D721Med (cell line): ENCODE measurements at regions not wholly inside any gene's neighbourhood (a gene's known extent, or its start where the extent isn't known, plus 50 kb on each side); places are given as distances from the start of the nearest gene placed in this dataset.

Experiments used
- DNase-seq: peaks from one replicate; pipeline ENCODE4 v3.0.0; 2011; ENCODE audit warnings: low spot score; ENCODE audit not compliant: insufficient read length
- FAIRE-seq: peaks from 2 replicates; lab custom pipeline; 2011; peaks lifted over from hg19 to GRCh38; lab: Jason Lieb, UNC
- CTCF ChIP-seq: IDR thresholded peaks from 2 replicates; pipeline ENCODE4 v1.5.1; 2012; ENCODE audit warnings: mild to moderate bottlenecking, control low read depth; ENCODE audit not compliant: insufficient read depth; ENCODE audit errors: missing control alignments

DNA sequence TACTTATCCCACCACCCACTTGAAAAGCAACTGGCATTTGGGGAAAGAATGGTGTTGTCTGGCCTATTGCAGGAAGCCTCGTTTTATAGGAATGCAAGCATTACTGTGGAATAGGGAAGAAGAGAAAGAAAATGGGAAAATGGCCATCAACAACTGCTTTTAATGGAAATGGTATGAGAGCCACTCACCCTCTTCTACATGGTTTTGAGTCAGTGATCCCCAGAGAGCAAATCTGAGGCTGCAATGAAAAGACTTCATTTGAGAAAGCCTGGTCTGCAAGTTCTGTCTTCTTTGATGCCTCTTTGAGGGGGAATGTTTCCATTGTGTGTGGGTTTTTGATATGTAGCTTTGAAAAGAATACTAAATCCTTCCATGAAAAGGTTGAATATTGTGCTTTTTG, 172.3 kb upstream of the HDDC2 start:
- TF ChIP-seq CTCF, result no peak
- FAIRE-seq (no peak), DNase-seq (no peak)

DNA sequence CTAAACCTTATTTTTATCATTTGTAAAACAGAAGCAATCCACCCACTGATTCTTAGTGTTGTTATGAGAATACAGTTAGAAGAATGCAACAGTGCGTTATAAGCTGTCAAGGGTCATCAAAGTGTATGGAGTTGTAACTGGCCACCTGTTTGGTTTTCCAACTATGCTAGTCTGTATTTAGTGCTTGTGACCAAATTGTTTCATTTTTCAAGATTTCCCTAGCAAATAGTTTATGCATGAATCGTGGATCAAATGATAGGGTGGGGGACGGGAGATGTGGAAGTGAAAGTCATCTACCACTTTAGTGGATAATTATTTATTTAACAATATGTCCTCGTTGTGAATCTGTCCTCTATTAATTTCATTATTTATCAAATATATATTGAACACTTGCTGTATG, 175.4 kb upstream of the HDDC2 start:
- no peak for DNase-seq
- no peak for FAIRE-seq
- TF ChIP-seq CTCF, result no peak

DNA sequence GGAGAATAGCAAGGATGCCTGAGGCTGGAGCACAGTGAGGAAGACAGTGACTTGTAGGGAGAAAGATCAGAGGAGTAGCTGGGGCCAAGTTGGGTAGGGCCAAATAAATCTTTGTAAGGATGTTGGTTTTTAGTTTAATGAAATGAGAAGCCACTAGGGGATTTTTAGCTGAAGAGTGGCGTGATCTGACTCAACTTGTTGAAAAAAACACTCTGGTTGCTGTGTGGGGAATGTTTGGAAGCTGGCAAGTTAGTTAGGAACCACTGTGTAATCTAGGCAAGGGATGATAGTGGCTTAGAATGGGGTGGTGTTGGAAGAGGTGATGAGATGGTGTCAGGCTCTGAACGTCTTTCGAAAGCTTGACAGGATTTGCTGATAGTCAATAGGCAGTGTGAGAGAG, 176.1 kb upstream of the HDDC2 start:
- FAIRE-seq (no peak), DNase-seq (no peak)
- no peak for TF ChIP-seq CTCF

GRCh38 chr6:125480146-125480545, 178.4 kb upstream of the HDDC2 start:
- no peak for TF ChIP-seq CTCF
- no peak for DNase-seq
- FAIRE-seq, result no peak

DNA sequence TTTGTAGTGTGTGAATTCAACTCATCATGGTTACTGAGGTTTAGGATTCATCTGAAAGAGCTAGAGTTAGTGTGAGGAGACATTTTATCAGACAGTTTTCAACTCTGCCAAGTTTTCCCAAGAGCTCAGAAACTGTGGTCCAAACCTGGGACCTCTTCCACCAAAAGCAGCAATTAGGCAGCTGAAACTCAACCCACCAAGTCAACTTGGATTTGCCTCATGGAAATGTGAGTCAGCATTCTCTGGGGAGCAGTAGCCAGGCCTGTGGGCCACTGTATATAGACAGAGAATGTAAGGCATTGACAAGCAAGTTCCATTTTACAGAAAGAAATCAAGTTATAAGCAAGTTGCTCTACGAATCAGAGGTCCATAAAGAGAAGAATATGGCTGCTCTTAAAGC, 178.8 kb upstream of the HDDC2 start:
- TF ChIP-seq CTCF, result no peak
- FAIRE-seq, result no peak

GRCh38 chr6:125481056-125481455, 179.3 kb upstream of the HDDC2 start:
- DNase-seq (no peak), FAIRE-seq (no peak)
- TF ChIP-seq CTCF, result no peak

More for the DNA sequence above, 178.8 kb upstream of the HDDC2 start:
- DNase-seq, result no peak

DNA sequence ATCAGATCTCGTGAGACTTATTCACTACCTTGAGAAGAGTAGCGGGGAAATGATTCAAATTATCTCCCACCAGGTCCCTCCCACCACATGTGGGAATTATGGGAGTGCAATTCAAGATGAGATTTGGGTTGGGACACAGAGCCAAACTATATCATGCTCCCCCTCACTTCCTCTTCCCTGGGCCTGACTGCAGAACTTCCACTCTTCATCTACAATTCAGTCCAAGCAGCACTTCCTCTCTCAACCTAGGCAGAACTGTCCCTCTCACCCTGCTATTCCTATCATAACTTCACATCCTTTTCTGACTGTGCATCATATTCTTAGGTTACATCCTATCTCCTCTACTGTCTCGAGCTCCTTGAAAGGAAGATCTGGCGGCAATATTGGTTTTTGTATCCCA, 184.0 kb upstream of the HDDC2 start:
- TF ChIP-seq CTCF, result no peak
- FAIRE-seq, result no peak
- no peak for DNase-seq
